H1 (cell line): ENCODE measurements at regions not wholly inside any gene's neighbourhood (a gene's known extent, or its start where the extent isn't known, plus 50 kb on each side); places are given as distances from the start of the nearest gene placed in this dataset.

ENCODE experiments used
- CTCF ChIA-PET: fragments of 300-600 bp; sonication (Branson Sonifier 250); formaldehyde crosslinking; loops from one replicate; lab custom pipeline; 2021; ENCODE audit not compliant: partially characterized antibody; lab: Charles Lee
- POLR2A ChIA-PET: fragments of 300-600 bp; sonication (Branson Sonifier 250); formaldehyde crosslinking; loops from one replicate; lab custom pipeline; 2021; ENCODE audit warnings: inconsistent platforms; ENCODE audit not compliant: partially characterized antibody; lab: Charles Lee
- DNase-seq, 2 experiments: peaks; one replicate each; pipeline versions ENCODE4 v3.0.0 to v3.0.0-alpha.2; 2010 to 2022; ENCODE audit warnings: low spot score in 2 of 2, low read depth in 1 of 2, mixed read lengths in 1 of 2
- FAIRE-seq: peaks from 2 replicates; lab custom pipeline; 2011; peaks lifted over from hg19 to GRCh38; lab: Jason Lieb, UNC
- H2AFZ ChIP-seq: 2 replicates; pipeline ENCODE4 v1.8.1; 2012; ENCODE audit warnings: low read length, inconsistent platforms
- H2AK5ac ChIP-seq: 2 replicates; pipeline ENCODE4 v1.6.1; 2013; ENCODE audit warnings: low read depth, low read length
- H2BK120ac ChIP-seq: replicated peaks from 2 replicates; pipeline ENCODE3; 2013; ENCODE audit warnings: low read depth, low read length, inconsistent platforms
- H2BK12ac ChIP-seq: 2 replicates; pipeline ENCODE4 v1.6.1; 2013; ENCODE audit warnings: low read depth, low read length
- H2BK15ac ChIP-seq: 2 replicates; pipeline ENCODE4 v1.6.1; 2013; ENCODE audit warnings: low read length
- H2BK20ac ChIP-seq: 2 replicates; pipeline ENCODE4 v1.6.1; 2013; ENCODE audit warnings: low read length
- H2BK5ac ChIP-seq: 2 replicates; pipeline ENCODE4 v1.6.1; 2013; ENCODE audit warnings: low read depth, low read length
- H3K14ac ChIP-seq: 2 replicates; pipeline ENCODE4 v1.6.1; 2013; ENCODE audit warnings: inconsistent platforms; ENCODE audit not compliant: insufficient read length
- H3K18ac ChIP-seq: 2 replicates; pipeline ENCODE4 v1.6.1; 2013; ENCODE audit warnings: low read length; ENCODE audit errors: extremely low read depth
- H3K23ac ChIP-seq: 2 replicates; pipeline ENCODE4 v1.6.1; 2013; ENCODE audit warnings: inconsistent platforms; ENCODE audit not compliant: insufficient read length
- H3K23me2 ChIP-seq: 2 replicates; pipeline ENCODE4 v1.6.1; 2013; ENCODE audit warnings: low read depth, low read length
- H3K27ac ChIP-seq: 2 replicates; pipeline ENCODE4 v1.6.1; 2011; ENCODE audit warnings: low read depth, low read length, inconsistent platforms
- H3K27me3 ChIP-seq, 4 experiments: replicated peaks in 1 of 4; 1 replicate in 1 of 4; 2 replicates in 3 of 4; pipeline versions ENCODE4 v1.6.1 to v1.8.1; 2011 to 2013; ENCODE audit warnings: low read length in 3 of 4, mild to moderate bottlenecking in 3 of 4, inconsistent platforms in 2 of 4, mixed read lengths in 2 of 4, moderate library complexity in 1 of 4; ENCODE audit not compliant: control insufficient read depth in 3 of 4, insufficient read depth in 3 of 4; ENCODE audit errors: extremely low read depth in 1 of 4
- H3K36me3 ChIP-seq, 4 experiments: 2 replicates each; pipeline versions ENCODE4 v1.6.1 to v1.8.1; 2011 to 2013; ENCODE audit warnings: mild to moderate bottlenecking in 4 of 4, low read length in 3 of 4, moderate library complexity in 2 of 4, control low read depth in 1 of 4, inconsistent platforms in 1 of 4; ENCODE audit not compliant: insufficient read depth in 4 of 4, control insufficient read depth in 2 of 4
- H3K4ac ChIP-seq: replicated peaks from 2 replicates; pipeline ENCODE3; 2013; ENCODE audit warnings: low read length, low read depth, mixed read lengths, inconsistent platforms; ENCODE audit not compliant: insufficient read length
- H3K4me1 ChIP-seq, 4 experiments: replicated peaks in 1 of 4; 1 replicate in 1 of 4; 2 replicates in 3 of 4; pipeline versions ENCODE4 v1.6.1 to v1.8.1; 2011 to 2013; ENCODE audit warnings: low read length in 3 of 4, inconsistent platforms in 2 of 4, mixed read lengths in 1 of 4; ENCODE audit not compliant: insufficient read depth in 4 of 4, control insufficient read depth in 3 of 4
- H3K4me2 ChIP-seq, 2 experiments: 2 replicates each; pipeline versions ENCODE4 v1.6.1 to v1.8.1; 2011 to 2013; ENCODE audit warnings: low read depth in 2 of 2, low read length in 2 of 2, control low read depth in 1 of 2, inconsistent platforms in 1 of 2, mild to moderate bottlenecking in 1 of 2; ENCODE audit not compliant: insufficient read depth in 1 of 2
- H3K4me3 ChIP-seq, 4 experiments: fragments of 200-600, 300-600 bp in 1 of 4; sonication (generic), shearing (Covaris generic), sonication (Bioruptor Twin) in 1 of 4; 2 replicates each; pipeline versions ENCODE4 v1.5.1 to v1.8.1; 2011 to 2016; ENCODE audit warnings: low read length in 4 of 4, low read depth in 3 of 4, control low read depth in 2 of 4, inconsistent platforms in 2 of 4, mild to moderate bottlenecking in 2 of 4, mixed read lengths in 1 of 4, moderate library complexity in 1 of 4; ENCODE audit not compliant: insufficient read depth in 2 of 4; ENCODE audit errors: extremely low read depth in 1 of 4
- H3K56ac ChIP-seq: replicated peaks from 2 replicates; pipeline ENCODE3; 2013; ENCODE audit warnings: low read depth, mild to moderate bottlenecking, mixed read lengths, low read length, inconsistent platforms; ENCODE audit not compliant: insufficient read length
- H3K79me1 ChIP-seq: 2 replicates; pipeline ENCODE4 v1.6.1; 2013; ENCODE audit warnings: low read depth, low read length, control low read depth
- H3K79me2 ChIP-seq, 2 experiments: 2 replicates each; pipeline versions ENCODE4 v1.6.1 to v1.8.1; 2012 to 2013; ENCODE audit warnings: low read length in 2 of 2, mild to moderate bottlenecking in 2 of 2, inconsistent platforms in 1 of 2; ENCODE audit not compliant: insufficient read depth in 2 of 2, control insufficient read depth in 1 of 2
- H3K9ac ChIP-seq, 4 experiments: replicated peaks in 1 of 4; 1 replicate in 1 of 4; 2 replicates in 3 of 4; pipeline versions ENCODE4 v1.6.1 to v1.8.1; 2011 to 2013; ENCODE audit warnings: low read depth in 3 of 4, low read length in 3 of 4, control low read depth in 2 of 4, mild to moderate bottlenecking in 2 of 4, moderate library complexity in 2 of 4, inconsistent platforms in 1 of 4; ENCODE audit errors: extremely low read depth in 1 of 4
- H3K9me3 ChIP-seq, 2 experiments: 2 replicates each; pipeline versions ENCODE4 v1.6.1 to v1.8.1; 2012 to 2013; ENCODE audit warnings: mild to moderate bottlenecking in 2 of 2, moderate library complexity in 2 of 2, control low read depth in 1 of 2, inconsistent platforms in 1 of 2, low read depth in 1 of 2, low read length in 1 of 2, mixed read lengths in 1 of 2; ENCODE audit not compliant: insufficient read depth in 2 of 2
- H4K20me1 ChIP-seq, 2 experiments: replicated peaks in 1 of 2; 2 replicates each; pipeline versions ENCODE3 to v1.8.1; 2011 to 2013; ENCODE audit warnings: inconsistent platforms in 2 of 2, low read length in 2 of 2, mild to moderate bottlenecking in 1 of 2; ENCODE audit not compliant: insufficient read depth in 2 of 2, control insufficient read depth in 1 of 2
- H4K5ac ChIP-seq: 2 replicates; pipeline ENCODE4 v1.6.1; 2013; ENCODE audit warnings: low read length, low read depth, mixed read lengths, inconsistent platforms; ENCODE audit not compliant: insufficient read length
- H4K8ac ChIP-seq: 2 replicates; pipeline ENCODE4 v1.8.0; 2013; ENCODE audit warnings: mild to moderate bottlenecking, moderate library complexity, low read length, inconsistent platforms; ENCODE audit not compliant: insufficient read depth; ENCODE audit errors: extremely low read depth
- H4K91ac ChIP-seq: replicated peaks from 2 replicates; pipeline ENCODE3; 2013; ENCODE audit warnings: low read length, mixed read lengths, inconsistent platforms; ENCODE audit not compliant: insufficient read length
- BACH1 ChIP-seq: IDR thresholded peaks from 2 replicates; pipeline ENCODE4 v1.6.1; 2012; ENCODE audit warnings: low read length, improper control_type of control experiment
- BCL11A ChIP-seq, 2 experiments: IDR thresholded peaks; one replicate each; pipeline ENCODE4 v1.6.1; 2011; ENCODE audit warnings: low read depth in 2 of 2, low read length in 2 of 2, mild to moderate bottlenecking in 2 of 2
- CEBPB ChIP-seq: IDR thresholded peaks from 2 replicates; pipeline ENCODE4 v1.6.1; 2012; ENCODE audit warnings: low read depth, low read length
- E2F6 ChIP-seq: IDR thresholded peaks from 2 replicates; pipeline ENCODE4 v1.6.1; 2012; ENCODE audit warnings: inconsistent platforms
- EZH2 ChIP-seq: fragments of 200-600 bp; sonication (generic); IDR thresholded peaks from 2 replicates; pipeline ENCODE4 v1.7.1; 2012; ENCODE audit warnings: low read depth, mild to moderate bottlenecking, moderate library complexity, low read length, inconsistent platforms; ENCODE audit not compliant: severe bottlenecking
- HDAC2 ChIP-seq, 2 experiments: fragments of 300-600 bp in 1 of 2; sonication (generic) in 1 of 2; IDR thresholded peaks; 2 replicates each; pipeline ENCODE4 v1.6.1; 2011 to 2012; ENCODE audit warnings: low read depth in 2 of 2, low read length in 2 of 2, mild to moderate bottlenecking in 2 of 2, moderate library complexity in 2 of 2, borderline replicate concordance in 1 of 2, inconsistent platforms in 1 of 2
- HDAC6 ChIP-seq: IDR thresholded peaks from one replicate; pipeline ENCODE4 v1.7.1; 2012; ENCODE audit warnings: low read depth, mild to moderate bottlenecking, inconsistent platforms, low read length, moderate library complexity
- KDM4A ChIP-seq: IDR thresholded peaks from one replicate; pipeline ENCODE4 v1.7.1; 2012; ENCODE audit warnings: low read depth, mild to moderate bottlenecking, moderate library complexity, low read length, inconsistent platforms; ENCODE audit not compliant: severe bottlenecking
- NANOG ChIP-seq: IDR thresholded peaks from 2 replicates; pipeline ENCODE4 v1.6.1; 2011; ENCODE audit warnings: low read length, low read depth, mild to moderate bottlenecking, inconsistent platforms; ENCODE audit not compliant: insufficient read depth, poor library complexity, severe bottlenecking
- POU5F1 ChIP-seq: IDR thresholded peaks from 2 replicates; pipeline ENCODE4 v1.6.1; 2011; ENCODE audit warnings: low read depth, mild to moderate bottlenecking, low read length, moderate library complexity
- SP2 ChIP-seq: IDR thresholded peaks from 2 replicates; pipeline ENCODE4 v1.6.1; 2012; ENCODE audit warnings: mild to moderate bottlenecking, low read length, inconsistent platforms
- SP4 ChIP-seq: IDR thresholded peaks from 2 replicates; pipeline ENCODE4 v1.6.1; 2012; ENCODE audit warnings: low read length, inconsistent platforms
- TBP ChIP-seq: IDR thresholded peaks from 2 replicates; pipeline ENCODE4 v1.6.1; 2011; ENCODE audit warnings: low read depth, low read length, improper control_type of control experiment
- TEAD4 ChIP-seq: IDR thresholded peaks from 2 replicates; pipeline ENCODE4 v1.6.1; 2012; ENCODE audit warnings: low read depth, low read length, inconsistent platforms, mixed read lengths
- WGBS, 2 experiments: shearing (Covaris generic) in 1 of 2; methylation state at CpG; one replicate each; pipeline versions ENCODE4 v1.1.6 to v1.1.7; 2013 to 2015; ENCODE audit warnings: low lambda C conversion rate in 2 of 2, mixed read lengths in 2 of 2, inconsistent platforms in 1 of 2, low coverage in 1 of 2, missing lambda C conversion rate in 1 of 2; ENCODE audit not compliant: insufficient replicate concordance in 2 of 2, insufficient coverage in 1 of 2, insufficient read length in 1 of 2; ENCODE audit errors: extremely low coverage in 1 of 2, missing lambda C conversion rate in 1 of 2; 5-methylcytosine and 5-hydroxymethylcytosine counted together

GRCh38 chr21:38646213-38646837, 148.0 kb upstream of the ERG start:
- H2BK20ac ChIP-seq, result no peak overlapping the region
- no peak overlapping the region for H2BK5ac ChIP-seq
- POLR2A ChIA-PET, result no interaction called here
- WGBS, 2 experiments, result 83% methylated on average over 5 of the region's 5 CpGs; no CpG with 5 or more reads in 1 of the 2 experiments
- peaks cover 6 to 17% (median 11%) of the 10 kb centered on the region in 4 experiments; a peak in 6 of 7 replicates for H3K4me1 ChIP-seq
- no peak overlapping the region for H3K18ac ChIP-seq
- H3K79me1 ChIP-seq, result no peaks in the 10 kb centered on the region
- H3K56ac ChIP-seq, result no peak overlapping the region
- DNase-seq (no peak), FAIRE-seq (no peak)
- no peak overlapping the region for H3K4me3 ChIP-seq
- no peak overlapping the region for H3K14ac ChIP-seq
- H4K20me1 ChIP-seq, result no peaks in the 10 kb centered on the region
- no peak overlapping the region for H2BK120ac ChIP-seq
- no peak overlapping the region for H2AK5ac ChIP-seq
- H3K4ac ChIP-seq, result no peak overlapping the region
- H2AFZ ChIP-seq, result no peak overlapping the region
- H3K23me2 ChIP-seq, result no peaks in the 10 kb centered on the region
- CTCF ChIA-PET, result no interaction called here
- no peak overlapping the region for H4K91ac ChIP-seq
- no peak overlapping the region for H3K27ac ChIP-seq
- H3K27me3 ChIP-seq, result no peaks in the 10 kb centered on the region; a peak in 1 of 7 replicates
- H3K9ac ChIP-seq, result no peak overlapping the region
- H3K79me2 ChIP-seq, result no peaks in the 10 kb centered on the region
- no peak overlapping the region for H2BK15ac ChIP-seq
- no peak overlapping the region for H3K4me2 ChIP-seq
- no peaks in the 10 kb centered on the region for H3K9me3 ChIP-seq
- no peaks in the 10 kb centered on the region for H3K36me3 ChIP-seq
- H4K5ac ChIP-seq, result no peak overlapping the region
- no peak overlapping the region for H4K8ac ChIP-seq
- H2BK12ac ChIP-seq, result no peak overlapping the region
- no peak overlapping the region for H3K23ac ChIP-seq
- TF ChIP-seq TEAD4 (no peak), TBP (no peak), SP2 (no peak), E2F6 (no peak), BCL11A (IDR thresholded peaks at IDR 0.05; ENCODE audit: low read depth in 2 of 2, low read length in 2 of 2) (no peak), NANOG (no peak), HDAC6 (no peak), SP4 (no peak), HDAC2 (IDR thresholded peaks at IDR 0.05; ENCODE audit: borderline replicate concordance in 1 of 2, low read depth in 2 of 2, low read length in 2 of 2) (no peak), BACH1 (no peak), POU5F1 (no peak), EZH2 (no peak), KDM4A (no peak), CEBPB (no peak)
